ENCODE measurements at regions not wholly inside any gene's neighbourhood (a gene's known extent, or its start where the extent isn't known, plus 50 kb on each side); places are given as distances from the start of the nearest gene placed in this dataset.

DNA sequence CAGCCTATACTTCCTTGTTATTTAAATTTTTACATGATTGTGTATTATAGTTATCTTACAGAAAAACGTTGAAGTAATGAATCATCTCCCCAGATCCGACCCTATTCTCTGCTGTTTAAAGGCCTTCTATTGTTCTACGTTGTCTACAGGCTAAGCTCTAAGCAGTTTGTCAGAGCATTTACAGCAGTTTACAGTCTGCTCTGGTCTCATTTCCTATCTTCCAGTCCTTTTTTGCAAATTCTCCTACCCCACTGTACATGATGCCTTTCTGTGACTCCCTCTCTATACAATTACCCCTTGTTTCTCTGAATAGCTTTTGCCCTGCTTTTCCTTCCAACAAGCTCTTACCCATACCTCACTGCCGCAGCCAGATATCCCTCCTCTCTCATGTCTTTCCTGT lies 319.2 kb upstream of the FMN2 start:
- DNase-seq (ENCODE audit: low read depth, low spot score): no peak
- no peak overlapping the region for H3K4me3 ChIP-seq (ENCODE audit: low read depth, low read length)
- CTCF ChIA-PET: no interaction called here
- POLR2A ChIA-PET: no interaction called here
- TF ChIP-seq, protein P1, sequence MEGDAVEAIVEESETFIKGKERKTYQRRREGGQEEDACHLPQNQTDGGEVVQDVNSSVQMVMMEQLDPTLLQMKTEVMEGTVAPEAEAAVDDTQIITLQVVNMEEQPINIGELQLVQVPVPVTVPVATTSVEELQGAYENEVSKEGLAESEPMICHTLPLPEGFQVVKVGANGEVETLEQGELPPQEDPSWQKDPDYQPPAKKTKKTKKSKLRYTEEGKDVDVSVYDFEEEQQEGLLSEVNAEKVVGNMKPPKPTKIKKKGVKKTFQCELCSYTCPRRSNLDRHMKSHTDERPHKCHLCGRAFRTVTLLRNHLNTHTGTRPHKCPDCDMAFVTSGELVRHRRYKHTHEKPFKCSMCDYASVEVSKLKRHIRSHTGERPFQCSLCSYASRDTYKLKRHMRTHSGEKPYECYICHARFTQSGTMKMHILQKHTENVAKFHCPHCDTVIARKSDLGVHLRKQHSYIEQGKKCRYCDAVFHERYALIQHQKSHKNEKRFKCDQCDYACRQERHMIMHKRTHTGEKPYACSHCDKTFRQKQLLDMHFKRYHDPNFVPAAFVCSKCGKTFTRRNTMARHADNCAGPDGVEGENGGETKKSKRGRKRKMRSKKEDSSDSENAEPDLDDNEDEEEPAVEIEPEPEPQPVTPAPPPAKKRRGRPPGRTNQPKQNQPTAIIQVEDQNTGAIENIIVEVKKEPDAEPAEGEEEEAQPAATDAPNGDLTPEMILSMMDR (IDR thresholded peaks at IDR 0.05; ENCODE audit: insufficient read depth, low read length, missing control alignments): no peak

DNA sequence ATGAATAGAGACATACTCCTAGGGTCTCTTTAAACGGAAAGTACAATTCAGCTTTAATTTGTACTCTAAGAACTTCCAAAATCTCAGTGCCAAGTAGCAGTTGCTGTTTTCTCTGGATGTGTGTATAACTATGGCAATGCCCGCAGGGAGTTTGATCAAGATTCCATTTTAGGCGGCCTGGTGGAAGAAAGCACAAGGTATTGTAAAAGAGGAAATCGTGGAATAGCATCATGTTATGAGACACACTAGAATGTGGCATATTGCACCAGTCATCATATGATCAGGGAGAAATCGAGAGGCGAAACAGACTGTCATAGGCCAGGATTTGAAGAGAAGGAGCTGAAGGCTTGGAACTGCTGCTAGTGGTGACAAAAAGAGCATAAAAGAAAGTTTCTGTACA lies 316.2 kb upstream of the FMN2 start:
- CTCF ChIA-PET: interaction anchor here (1.1 kb wide), 1 partner anchor 12 kb away, joined by 3 read pairs; no protein-coding TSS in a partner anchor
- no peak overlapping the region for H3K4me3 ChIP-seq (ENCODE audit: low read depth, low read length)
- TF ChIP-seq, protein P1 (IDR thresholded peaks at IDR 0.05; ENCODE audit: insufficient read depth, low read length, missing control alignments): no peak
- DNase-seq (ENCODE audit: low read depth, low spot score): no peak
- POLR2A ChIA-PET: no interaction called here

DNA sequence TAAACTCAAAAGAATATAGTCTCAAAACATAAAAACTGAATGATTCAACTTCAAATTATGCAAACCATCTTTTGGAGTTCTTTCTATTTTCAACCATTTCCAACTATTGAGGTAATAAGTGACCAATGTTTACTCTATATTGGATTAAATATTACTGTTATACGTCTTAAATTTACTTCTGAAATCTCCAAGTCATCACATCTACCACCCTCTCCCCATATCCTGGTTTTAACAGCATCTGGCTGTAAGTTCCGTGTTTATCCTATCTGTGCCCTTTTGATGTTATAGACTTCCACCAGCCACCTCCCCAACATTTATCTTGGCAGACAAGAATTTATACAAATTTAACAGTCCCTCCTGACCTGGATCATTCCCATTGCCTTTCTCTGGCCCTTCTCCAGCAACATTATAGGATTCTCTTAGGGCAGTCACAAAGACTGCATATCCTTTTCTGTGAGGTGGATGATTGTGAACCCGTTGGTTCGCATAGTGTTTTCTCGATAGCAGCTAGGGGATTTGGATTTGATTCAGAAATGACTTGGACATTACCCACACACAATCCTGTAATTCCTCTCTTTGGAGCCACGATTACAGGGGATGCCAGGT lies 313.4 kb upstream of the FMN2 start:
- POLR2A ChIA-PET: no interaction called here
- no peak for DNase-seq (ENCODE audit: low read depth, low spot score)
- TF ChIP-seq, protein P1 (IDR thresholded peaks at IDR 0.05; ENCODE audit: insufficient read depth, low read length, missing control alignments): no peak

DNA sequence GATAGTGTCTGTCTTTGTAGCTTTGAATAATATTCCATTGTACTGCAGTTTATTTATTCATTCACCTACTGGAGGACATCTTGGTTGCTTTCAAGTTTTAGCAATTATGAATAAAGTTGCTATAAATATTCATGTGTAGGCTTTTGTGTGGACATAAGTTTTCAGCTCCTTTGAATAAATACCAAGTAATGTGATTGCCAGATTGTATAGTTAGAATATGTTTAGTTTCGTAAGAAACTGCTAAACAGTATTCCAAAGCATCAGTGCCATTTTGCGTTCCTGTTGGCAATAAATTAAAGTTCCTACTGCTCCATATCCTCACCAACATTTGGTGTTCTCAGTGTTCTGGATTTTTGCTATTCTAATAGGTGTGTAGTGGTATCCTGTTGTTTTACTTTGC lies 311.7 kb upstream of the FMN2 start:
- no peak overlapping the region for H3K4me3 ChIP-seq (ENCODE audit: low read depth, low read length)
- POLR2A ChIA-PET: no interaction called here
- DNase-seq (ENCODE audit: low read depth, low spot score): no peak
- CTCF ChIA-PET: no interaction called here
- TF ChIP-seq, protein P1 (IDR thresholded peaks at IDR 0.05; ENCODE audit: insufficient read depth, low read length, missing control alignments): no peak

More for the DNA sequence above, 313.4 kb upstream of the FMN2 start:
- H3K4me3 ChIP-seq (ENCODE audit: low read depth, low read length): no peak overlapping the region
- CTCF ChIA-PET: no interaction called here

DNA sequence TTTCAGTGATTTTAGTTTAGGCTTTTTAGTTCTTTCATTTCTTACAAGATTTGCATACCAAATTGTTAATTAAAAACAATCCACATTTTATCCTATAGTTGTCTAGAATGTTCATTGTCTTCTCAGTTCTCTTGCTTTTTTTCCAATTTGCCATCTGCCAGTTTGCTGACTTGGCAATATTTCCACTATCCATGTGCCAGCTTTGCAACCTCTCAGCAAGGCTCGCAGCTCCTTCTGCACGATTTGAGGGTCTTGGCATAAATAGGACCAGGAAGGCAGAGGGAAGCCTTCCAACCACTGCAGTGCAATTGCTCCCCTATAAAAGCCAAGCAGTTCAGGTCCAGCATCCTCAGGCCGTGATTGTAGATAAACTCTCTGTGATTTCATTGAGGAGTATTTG lies 306.8 kb upstream of the FMN2 start:
- ChIA-PET CTCF (interaction anchor here (1.1 kb wide), 1 partner anchor 113 kb away, joined by 3 read pairs; no protein-coding TSS in a partner anchor), POLR2A (no interaction called here)
- H3K4me3 ChIP-seq (ENCODE audit: low read depth, low read length): no peak overlapping the region
- DNase-seq (ENCODE audit: low read depth, low spot score): no peak
- TF ChIP-seq, protein P1 (IDR thresholded peaks at IDR 0.05; ENCODE audit: insufficient read depth, low read length, missing control alignments): no peak

DNA sequence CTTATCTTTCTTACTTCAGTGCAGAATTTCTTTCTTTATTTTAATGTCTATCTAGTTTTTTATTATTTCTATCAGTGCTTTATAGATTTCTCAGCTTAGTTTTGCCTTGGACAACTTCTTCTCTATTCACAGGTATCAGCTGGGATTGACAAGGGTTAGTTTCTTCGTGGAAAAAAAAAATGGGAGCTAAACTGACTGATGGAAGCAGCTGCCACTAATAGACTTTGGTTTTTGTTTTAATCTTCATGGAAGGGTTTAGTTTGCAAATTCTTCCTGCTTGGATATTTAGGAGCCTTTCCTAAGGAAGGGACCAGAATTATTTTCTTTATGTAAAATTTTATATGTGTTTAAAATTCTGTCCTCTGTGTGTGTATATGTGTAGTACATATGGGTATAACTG lies 306.1 kb upstream of the FMN2 start:
- TF ChIP-seq, protein P1 (IDR thresholded peaks at IDR 0.05; ENCODE audit: insufficient read depth, low read length, missing control alignments): no peak
- ChIA-PET CTCF (interaction anchor here (1.1 kb wide), 1 partner anchor 112 kb away, joined by 3 read pairs; no protein-coding TSS in a partner anchor), POLR2A (no interaction called here)
- H3K4me3 ChIP-seq (ENCODE audit: low read depth, low read length): no peak overlapping the region
- DNase-seq (ENCODE audit: low read depth, low spot score): no peak
